LNCaP clone FGC (cell line): ENCODE measurements at regions not wholly inside any gene's neighbourhood (a gene's known extent, or its start where the extent isn't known, plus 50 kb on each side); places are given as distances from the start of the nearest gene placed in this dataset.

ENCODE experiments used
- DNase-seq: peaks from one replicate; pipeline ENCODE4 v3.0.0-alpha.2; 2011; ENCODE audit warnings: low read depth
- H3K4me3 ChIP-seq: 2 replicates; pipeline ENCODE4 v1.5.1; 2011; ENCODE audit warnings: mild to moderate bottlenecking, low read depth, low read length, control low read depth
- CTCF ChIP-seq: IDR thresholded peaks from 2 replicates; pipeline ENCODE4 v1.5.1; 2012; ENCODE audit warnings: mild to moderate bottlenecking; ENCODE audit not compliant: control insufficient read depth, insufficient read depth; ENCODE audit errors: extremely low read depth

GRCh38 chr4:56118055-56118454, 169.3 kb downstream of the CEP135 start:
- no peak for TF ChIP-seq CTCF

DNA sequence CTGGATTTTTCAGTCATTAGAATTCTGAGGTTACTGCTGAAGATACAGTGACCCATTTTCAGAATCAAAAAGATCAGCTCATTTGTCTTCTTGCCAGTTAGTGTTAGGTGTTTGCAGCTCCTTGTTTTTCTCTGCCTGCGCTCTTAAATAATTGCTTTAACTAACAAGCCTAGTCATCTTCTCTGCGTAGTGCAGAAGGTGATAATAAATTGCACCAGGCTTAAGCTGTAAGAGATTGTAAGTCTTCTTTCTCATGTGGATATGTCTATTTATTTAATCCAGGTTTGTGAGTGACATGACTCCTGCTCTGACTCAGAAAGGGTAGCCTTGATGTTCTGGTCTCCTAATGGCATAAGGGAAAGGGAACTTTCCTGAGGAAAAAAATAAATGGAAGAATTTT, 167.2 kb downstream of the CEP135 start:
- no peak for TF ChIP-seq CTCF
- no peak overlapping the region for H3K4me3 ChIP-seq
- no peak for DNase-seq

More at GRCh38 chr4:56118055-56118454, 169.3 kb downstream of the CEP135 start:
- H3K4me3 ChIP-seq, result no peak overlapping the region
- no peak for DNase-seq

- H3K4me3 ChIP-seq, result no peak overlapping the region
- no peak for TF ChIP-seq CTCF
- DNase-seq, result no peak
Observed at GRCh38 chr4:56112377-56112776, 163.6 kb downstream of the CEP135 start.

GRCh38 chr4:56106180-56107147, 157.7 kb downstream of the CEP135 start:
- no peak for TF ChIP-seq CTCF
- H3K4me3 ChIP-seq, result no peak overlapping the region
- DNase-seq, result no peak

- no peak overlapping the region for H3K4me3 ChIP-seq
- DNase-seq, result no peak
- no peak for TF ChIP-seq CTCF
Observed at GRCh38 chr4:56104188-56104587, 155.4 kb downstream of the CEP135 start.

DNA sequence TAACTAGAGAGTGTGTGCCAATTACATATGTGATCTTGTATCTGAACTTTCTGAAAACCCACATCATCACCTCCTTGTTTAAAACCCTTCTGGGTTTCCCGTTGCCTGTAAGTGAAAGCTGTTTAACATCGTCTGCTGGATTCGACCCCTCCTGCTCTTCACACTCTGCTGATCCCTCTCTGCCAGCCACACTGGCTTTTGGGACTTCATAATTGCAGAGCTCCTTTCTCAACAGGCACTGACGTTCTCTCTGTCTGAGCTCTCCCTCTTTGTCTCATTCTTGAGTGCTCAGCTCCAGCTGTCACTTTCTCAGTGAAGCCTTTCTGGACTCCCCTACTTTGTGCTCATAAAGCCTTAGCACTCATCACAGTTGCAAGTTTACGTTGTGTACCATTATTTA, 153.9 kb downstream of the CEP135 start:
- H3K4me3 ChIP-seq, result no peak overlapping the region
- DNase-seq, result no peak
- TF ChIP-seq CTCF, result no peak
